Suprapubic skin (tissue), 4 donors: ENCODE measurements at regions not wholly inside any gene's neighbourhood (a gene's known extent, or its start where the extent isn't known, plus 50 kb on each side); places are given as distances from the start of the nearest gene placed in this dataset.
"Not testable (repeated sequence)": the region's sequence is repeated elsewhere in the genome, so short reads cannot be mapped to it uniquely, and the experiment has no call there.

Experiments used
- DNase-seq, 2 donors: peaks; one replicate each; pipeline ENCODE4 v3.0.0-alpha.2; 2019; ENCODE audit warnings: low spot score in 2 of 2
- H3K27ac ChIP-seq: fragments of 200-600 bp; sonication (generic); one replicate; pipeline ENCODE4 v1.5.1; 2019
- H3K27me3 ChIP-seq: fragments of 200-600 bp; sonication (generic); one replicate; pipeline ENCODE4 v1.5.1; 2019
- H3K36me3 ChIP-seq: fragments of 200-600 bp; sonication (generic); one replicate; pipeline ENCODE4 v1.5.1; 2019
- H3K4me1 ChIP-seq: fragments of 200-600 bp; sonication (generic); one replicate; pipeline ENCODE4 v1.5.1; 2019
- H3K4me3 ChIP-seq: fragments of 200-600 bp; sonication (generic); one replicate; pipeline ENCODE4 v1.5.1; 2019; ENCODE audit warnings: mild to moderate bottlenecking
- H3K9me3 ChIP-seq: fragments of 200-600 bp; sonication (generic); one replicate; pipeline ENCODE4 v1.5.1; 2019
- EP300 ChIP-seq: sonication (generic); formaldehyde crosslinking; IDR thresholded peaks from one replicate; pipeline ENCODE4 v1.6.1; 2017; ENCODE audit warnings: antibody characterized with exemption
- POLR2A ChIP-seq, 2 donors: fragments of 450-650 bp; IDR thresholded peaks; one replicate each; pipeline ENCODE4 v1.6.1; 2017; ENCODE audit warnings: antibody characterized with exemption in 2 of 2, mild to moderate bottlenecking in 2 of 2, moderate library complexity in 2 of 2
- POLR2AphosphoS5 ChIP-seq, 3 donors: sonication (generic); formaldehyde crosslinking; IDR thresholded peaks; one replicate each; pipeline ENCODE4 v1.6.1; 2017; ENCODE audit warnings: antibody characterized with exemption in 3 of 3
- WGBS: methylation state at CpG from one replicate; pipeline ENCODE4 v1.1.5; 2018; 5-methylcytosine and 5-hydroxymethylcytosine counted together
- TF ChIP-seq, protein P1 (sequence below), 2 donors: fragments of 200-600 bp in 1 of 2; fragments of 450-650 bp in 1 of 2; sonication (generic) in 1 of 2; IDR thresholded peaks; one replicate each; pipeline ENCODE4 v1.5.1; 2016 to 2019; ENCODE audit warnings: antibody characterized with exemption in 2 of 2, mild to moderate bottlenecking in 1 of 2, moderate library complexity in 1 of 2

DNA sequence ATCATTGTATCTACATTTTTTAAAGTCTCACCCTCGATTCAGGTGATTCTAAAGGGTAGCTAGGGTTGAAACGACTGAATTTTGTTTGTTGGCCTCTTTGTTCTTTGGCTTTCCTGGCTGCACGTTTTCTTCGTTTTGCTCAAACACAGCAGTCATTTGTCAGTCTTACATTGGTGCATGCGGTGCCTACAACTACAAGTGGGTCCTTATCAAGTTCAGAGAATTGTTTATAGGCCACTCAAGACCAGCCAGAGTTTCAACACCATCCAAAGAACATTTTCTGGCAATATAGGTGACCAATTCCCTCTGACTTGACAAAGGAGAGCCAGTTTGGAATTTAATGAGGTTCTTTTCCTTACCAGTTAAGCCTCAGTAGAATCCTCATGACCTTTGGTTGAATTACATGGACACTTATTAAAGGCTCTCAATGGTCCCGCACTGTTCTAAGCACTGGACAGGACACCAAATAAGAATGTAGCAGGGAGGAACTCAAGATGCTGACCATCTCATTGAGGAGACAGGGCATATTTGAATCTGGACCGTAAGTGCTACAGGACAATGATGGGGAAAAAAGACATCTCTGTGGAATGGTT, 119.0 kb upstream of the DMRT1 start:
- TF ChIP-seq, protein P1, sequence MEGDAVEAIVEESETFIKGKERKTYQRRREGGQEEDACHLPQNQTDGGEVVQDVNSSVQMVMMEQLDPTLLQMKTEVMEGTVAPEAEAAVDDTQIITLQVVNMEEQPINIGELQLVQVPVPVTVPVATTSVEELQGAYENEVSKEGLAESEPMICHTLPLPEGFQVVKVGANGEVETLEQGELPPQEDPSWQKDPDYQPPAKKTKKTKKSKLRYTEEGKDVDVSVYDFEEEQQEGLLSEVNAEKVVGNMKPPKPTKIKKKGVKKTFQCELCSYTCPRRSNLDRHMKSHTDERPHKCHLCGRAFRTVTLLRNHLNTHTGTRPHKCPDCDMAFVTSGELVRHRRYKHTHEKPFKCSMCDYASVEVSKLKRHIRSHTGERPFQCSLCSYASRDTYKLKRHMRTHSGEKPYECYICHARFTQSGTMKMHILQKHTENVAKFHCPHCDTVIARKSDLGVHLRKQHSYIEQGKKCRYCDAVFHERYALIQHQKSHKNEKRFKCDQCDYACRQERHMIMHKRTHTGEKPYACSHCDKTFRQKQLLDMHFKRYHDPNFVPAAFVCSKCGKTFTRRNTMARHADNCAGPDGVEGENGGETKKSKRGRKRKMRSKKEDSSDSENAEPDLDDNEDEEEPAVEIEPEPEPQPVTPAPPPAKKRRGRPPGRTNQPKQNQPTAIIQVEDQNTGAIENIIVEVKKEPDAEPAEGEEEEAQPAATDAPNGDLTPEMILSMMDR (IDR thresholded peaks at IDR 0.05) = no peak
- TF ChIP-seq POLR2A (IDR thresholded peaks at IDR 0.05) = no peak
- no peak for TF ChIP-seq EP300
- no peak for TF ChIP-seq POLR2AphosphoS5 (IDR thresholded peaks at IDR 0.05)
- H3K27me3 ChIP-seq = no peaks in the 10 kb centered on the region
- no peak overlapping the region for H3K4me3 ChIP-seq
- H3K4me1 ChIP-seq = peaks cover 9% of the 10 kb centered on the region
- WGBS = 94% methylated on average over 7 of the region's 7 CpGs
- no peak for DNase-seq
- H3K9me3 ChIP-seq = no peaks in the 10 kb centered on the region
- H3K27ac ChIP-seq = no peak overlapping the region
- no peaks in the 10 kb centered on the region for H3K36me3 ChIP-seq

- 92% methylated on average over 14 of the region's 14 CpGs for WGBS
- peaks cover 11% of the 10 kb centered on the region for H3K4me1 ChIP-seq
- not testable (repeated sequence) for H3K27ac ChIP-seq, H3K9me3 ChIP-seq, H3K27me3 ChIP-seq, H3K36me3 ChIP-seq, DNase-seq, H3K4me3 ChIP-seq
Observed at GRCh38 chr9:724461-724860, 117.0 kb upstream of the DMRT1 start.

GRCh38 chr9:726005-726404, 115.5 kb upstream of the DMRT1 start:
- Histone ChIP-seq H3K27me3 (no peaks in the 10 kb centered on the region), H3K9me3 (no peaks in the 10 kb centered on the region), H3K27ac (no peak overlapping the region), H3K4me3 (no peak overlapping the region), H3K36me3 (peaks cover 7% of the 10 kb centered on the region), H3K4me1 (peaks cover 3% of the 10 kb centered on the region)
- 91% methylated on average over 4 of the region's 4 CpGs for WGBS
- TF ChIP-seq, protein P1 (IDR thresholded peaks at IDR 0.05) = no peak
- TF ChIP-seq POLR2A (IDR thresholded peaks at IDR 0.05) (no peak), EP300 (no peak), POLR2AphosphoS5 (IDR thresholded peaks at IDR 0.05) (no peak)
- no peak for DNase-seq

- no peak for DNase-seq
Observed at GRCh38 chr9:727767-728166, 113.7 kb upstream of the DMRT1 start.

DNA sequence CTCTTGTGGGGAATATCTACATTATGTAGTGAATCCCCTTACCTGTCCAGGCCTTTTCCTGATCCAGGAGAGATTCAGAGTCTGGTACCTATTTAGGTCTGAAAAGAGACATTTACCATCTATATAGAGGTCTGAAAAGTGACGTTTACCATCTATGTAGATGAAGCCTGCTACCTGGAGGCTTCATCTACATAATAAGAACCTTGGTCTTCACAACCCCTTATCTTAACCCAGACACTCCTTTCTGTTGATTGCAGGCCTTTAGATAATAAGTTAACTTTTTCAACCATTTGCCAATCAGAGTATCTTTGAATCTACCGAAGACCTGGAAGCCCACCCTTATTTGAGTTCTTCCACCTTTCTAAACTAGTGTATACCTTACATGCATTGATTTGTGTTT, 113.0 kb upstream of the DMRT1 start:
- no peak overlapping the region for H3K4me3 ChIP-seq
- no peaks in the 10 kb centered on the region for H3K27me3 ChIP-seq
- no peak for TF ChIP-seq POLR2AphosphoS5 (IDR thresholded peaks at IDR 0.05)
- no peak for TF ChIP-seq EP300
- no peak for TF ChIP-seq POLR2A (IDR thresholded peaks at IDR 0.05)
- H3K9me3 ChIP-seq = no peaks in the 10 kb centered on the region
- no peak for DNase-seq
- no peak overlapping the region for H3K27ac ChIP-seq
- peaks cover 3% of the 10 kb centered on the region for H3K4me1 ChIP-seq
- 96% methylated on average over 2 of the region's 2 CpGs for WGBS
- H3K36me3 ChIP-seq = peaks cover 27% of the 10 kb centered on the region

More at GRCh38 chr9:727767-728166, 113.7 kb upstream of the DMRT1 start:
- no peak overlapping the region for H3K4me3 ChIP-seq
- WGBS = 43% methylated on average over 1 of the region's 1 CpG
- no peaks in the 10 kb centered on the region for H3K27me3 ChIP-seq
- H3K27ac ChIP-seq = no peak overlapping the region
- TF ChIP-seq EP300 = no peak
- no peak for TF ChIP-seq POLR2A (IDR thresholded peaks at IDR 0.05)
- TF ChIP-seq, protein P1 (IDR thresholded peaks at IDR 0.05) = no peak
- no peak for TF ChIP-seq POLR2AphosphoS5 (IDR thresholded peaks at IDR 0.05)
- H3K9me3 ChIP-seq = no peaks in the 10 kb centered on the region
- H3K4me1 ChIP-seq = peaks cover 3% of the 10 kb centered on the region
- peaks cover 24% of the 10 kb centered on the region for H3K36me3 ChIP-seq

- Histone ChIP-seq H3K4me3 (no peak overlapping the region), H3K9me3 (no peaks in the 10 kb centered on the region), H3K27ac (no peak overlapping the region), H3K27me3 (no peaks in the 10 kb centered on the region), H3K4me1 (peaks cover 3% of the 10 kb centered on the region), H3K36me3 (peaks cover 47% of the 10 kb centered on the region)
- 92% methylated on average over 8 of the region's 8 CpGs for WGBS
- TF ChIP-seq POLR2A (IDR thresholded peaks at IDR 0.05) = no peak
- TF ChIP-seq, protein P1 (IDR thresholded peaks at IDR 0.05) = no peak
- TF ChIP-seq POLR2AphosphoS5 (IDR thresholded peaks at IDR 0.05) = no peak
- TF ChIP-seq EP300 = no peak
- DNase-seq = no peak
Observed at GRCh38 chr9:731474-731873, 110.0 kb upstream of the DMRT1 start.
